ENCODE measurements at regions not wholly inside any gene's neighbourhood (a gene's known extent, or its start where the extent isn't known, plus 50 kb on each side); places are given as distances from the start of the nearest gene placed in this dataset.

GRCh38 chr7:20958572-20958971 is 171.9 kb upstream of the SP8 start:
- H3K27ac Mint-ChIP-seq: no peak overlapping the region
- no peak overlapping the region for H3K4me3 ChIP-seq
- no peak overlapping the region for H3K27ac ChIP-seq

GRCh38 chr7:20959281-20959680 is 172.6 kb upstream of the SP8 start:
- Mint-ChIP-seq H3K9me3 (no peaks in the 10 kb centered on the region), H3K4me1 (no peaks in the 10 kb centered on the region), H3K27me3 (ENCODE audit: insufficient read depth, low read depth) (peaks cover 2% of the 10 kb centered on the region), H3K36me3 (no peaks in the 10 kb centered on the region), H3K4me3 (no peak overlapping the region), H3K27ac (no peak overlapping the region)
- Histone ChIP-seq H3F3A (ENCODE audit: low read depth) (no peaks in the 10 kb centered on the region), H3K79me2 (ENCODE audit: low read depth) (no peaks in the 10 kb centered on the region), H3K9me3 (ENCODE audit: low read depth) (no peaks in the 10 kb centered on the region), H3K9ac (no peak overlapping the region), H3K4me3 (no peak overlapping the region), H3K27ac (no peak overlapping the region), H4K20me1 (ENCODE audit: low read depth) (no peaks in the 10 kb centered on the region), H3K27me3 (no peaks in the 10 kb centered on the region), H3K4me2 (no peak overlapping the region), H2AFZ (replicated peaks) (no peak overlapping the region), H3K4me1 (peaks cover 3% of the 10 kb centered on the region), H3K36me3 (no peaks in the 10 kb centered on the region)
- TF ChIP-seq CTCF (IDR thresholded peaks at IDR 0.05) (no peak), EZH2phosphoT487 (IDR thresholded peaks at IDR 0.05) (no peak), EZH2 (IDR thresholded peaks at IDR 0.05) (no peak)
- no peak for DNase-seq (ENCODE audit: low spot score)

More at GRCh38 chr7:20958572-20958971, 171.9 kb upstream of the SP8 start:
- Histone ChIP-seq H3K79me2 (ENCODE audit: low read depth) (no peaks in the 10 kb centered on the region), H4K20me1 (ENCODE audit: low read depth) (no peaks in the 10 kb centered on the region), H3K27me3 (no peaks in the 10 kb centered on the region), H3F3A (ENCODE audit: low read depth) (no peaks in the 10 kb centered on the region), H3K4me1 (no peaks in the 10 kb centered on the region), H3K9me3 (ENCODE audit: low read depth) (no peaks in the 10 kb centered on the region), H3K36me3 (no peaks in the 10 kb centered on the region), H3K9ac (no peak overlapping the region), H3K4me2 (no peak overlapping the region), H2AFZ (replicated peaks) (no peak overlapping the region)
- no peak for TF ChIP-seq EZH2 (IDR thresholded peaks at IDR 0.05)
- TF ChIP-seq EZH2phosphoT487 (IDR thresholded peaks at IDR 0.05): no peak
- TF ChIP-seq CTCF (IDR thresholded peaks at IDR 0.05): no peak
- DNase-seq (ENCODE audit: low spot score): no peak
- H3K9me3 Mint-ChIP-seq: no peaks in the 10 kb centered on the region
- peaks cover 2% of the 10 kb centered on the region for H3K27me3 Mint-ChIP-seq (ENCODE audit: insufficient read depth, low read depth)
- H3K36me3 Mint-ChIP-seq: no peaks in the 10 kb centered on the region
- no peak overlapping the region for H3K4me3 Mint-ChIP-seq
- H3K4me1 Mint-ChIP-seq: no peaks in the 10 kb centered on the region

- no peak overlapping the region for H3K27ac Mint-ChIP-seq
- no peak for DNase-seq (ENCODE audit: low spot score)
Measured at GRCh38 chr7:20963556-20964280, 177.0 kb upstream of the SP8 start.

More at GRCh38 chr7:20963556-20964280, 177.0 kb upstream of the SP8 start:
- Histone ChIP-seq H3K79me2 (ENCODE audit: low read depth) (no peaks in the 10 kb centered on the region), H3K4me3 (no peak overlapping the region), H3K36me3 (no peaks in the 10 kb centered on the region), H3K4me2 (no peak overlapping the region), H4K20me1 (ENCODE audit: low read depth) (no peaks in the 10 kb centered on the region), H3K9me3 (ENCODE audit: low read depth) (no peaks in the 10 kb centered on the region), H3K9ac (no peak overlapping the region), H3F3A (ENCODE audit: low read depth) (no peaks in the 10 kb centered on the region), H3K4me1 (peaks cover 10% of the 10 kb centered on the region), H3K27ac (no peak overlapping the region), H3K27me3 (no peaks in the 10 kb centered on the region), H2AFZ (replicated peaks) (no peak overlapping the region)
- no peaks in the 10 kb centered on the region for H3K36me3 Mint-ChIP-seq
- no peak overlapping the region for H3K4me3 Mint-ChIP-seq
- peaks cover 2% of the 10 kb centered on the region for H3K27me3 Mint-ChIP-seq (ENCODE audit: insufficient read depth, low read depth)
- TF ChIP-seq EZH2 (IDR thresholded peaks at IDR 0.05) (no peak), EZH2phosphoT487 (IDR thresholded peaks at IDR 0.05) (no peak), CTCF (IDR thresholded peaks at IDR 0.05) (no peak)
- no peaks in the 10 kb centered on the region for H3K4me1 Mint-ChIP-seq
- H3K9me3 Mint-ChIP-seq: no peaks in the 10 kb centered on the region

All from neural progenitor cell (in vitro differentiated cells).